ENCODE measurements at regions not wholly inside any gene's neighbourhood (a gene's known extent, or its start where the extent isn't known, plus 50 kb on each side); places are given as distances from the start of the nearest gene placed in this dataset.

- WGBS, 5 donors = 90 to 98% (median 97%) methylated on average over 7 of the region's 7 CpGs
- H3K36me3 ChIP-seq = no peaks in the 10 kb centered on the region
- TF ChIP-seq POLR2AphosphoS5 (IDR thresholded peaks at IDR 0.05) (no peak), CTCF (IDR thresholded peaks at IDR 0.05) (no peak), EP300 (IDR thresholded peaks at IDR 0.05) (no peak), POLR2A (IDR thresholded peaks at IDR 0.05) (no peak)
These were observed 154.7 kb downstream of the SOX11 start for GRCh38 chr2:5846881-5847280.

GRCh38 chr2:5849562-5849961 lies 157.4 kb downstream of the SOX11 start:
- TF ChIP-seq CTCF (IDR thresholded peaks at IDR 0.05) (no peak), POLR2AphosphoS5 (IDR thresholded peaks at IDR 0.05) (peak in 1 of 3 donors; percentile 43), POLR2A (IDR thresholded peaks at IDR 0.05) (no peak), EP300 (IDR thresholded peaks at IDR 0.05) (no peak)
- DNase-seq = peak in 1 of 2 donors; percentile 57
- WGBS, 5 donors = 24 to 41% (median 33%) methylated on average over 3 of the region's 3 CpGs

More at GRCh38 chr2:5846881-5847280, 154.7 kb downstream of the SOX11 start:
- Histone ChIP-seq H3K27me3 (no peaks in the 10 kb centered on the region), H3K27ac (no peak overlapping the region), H3K4me3 (no peak overlapping the region), H3K4me1 (no peaks in the 10 kb centered on the region), H3K9me3 (no peaks in the 10 kb centered on the region)
- DNase-seq = no peak
- intact Hi-C loops (cut with DNase I; ENCODE audit: low total_unique reads) = no loop called here

GRCh38 chr2:5851410-5851809 lies 159.2 kb downstream of the SOX11 start:
- no peak overlapping the region for H3K4me3 ChIP-seq
- no peaks in the 10 kb centered on the region for H3K27me3 ChIP-seq
- H3K9me3 ChIP-seq = no peaks in the 10 kb centered on the region
- H3K27ac ChIP-seq = no peak overlapping the region
- H3K4me1 ChIP-seq = no peaks in the 10 kb centered on the region
- H3K36me3 ChIP-seq = no peaks in the 10 kb centered on the region
- no peak for TF ChIP-seq EP300 (IDR thresholded peaks at IDR 0.05)
- DNase-seq = no peak
- intact Hi-C loops (cut with DNase I; ENCODE audit: low total_unique reads) = no loop called here

More at GRCh38 chr2:5849562-5849961, 157.4 kb downstream of the SOX11 start:
- Histone ChIP-seq H3K36me3 (no peaks in the 10 kb centered on the region), H3K4me3 (no peak overlapping the region), H3K27me3 (no peaks in the 10 kb centered on the region), H3K4me1 (no peaks in the 10 kb centered on the region), H3K9me3 (no peaks in the 10 kb centered on the region), H3K27ac (no peak overlapping the region)
- intact Hi-C loops (cut with DNase I; ENCODE audit: low total_unique reads) = no loop called here

GRCh38 chr2:5854797-5855196 lies 162.6 kb downstream of the SOX11 start:
- Histone ChIP-seq H3K4me1 (no peaks in the 10 kb centered on the region), H3K9me3 (peaks cover 0 to 12% (median 2%) of the 10 kb centered on the region in 4 donors), H3K27me3 (no peaks in the 10 kb centered on the region), H3K36me3 (no peaks in the 10 kb centered on the region), H3K27ac (no peak overlapping the region), H3K4me3 (no peak overlapping the region)
- intact Hi-C loops (cut with DNase I; ENCODE audit: low total_unique reads) = no loop called here
- TF ChIP-seq POLR2A (IDR thresholded peaks at IDR 0.05) (no peak), CTCF (IDR thresholded peaks at IDR 0.05) (no peak), POLR2AphosphoS5 (IDR thresholded peaks at IDR 0.05) (no peak), EP300 (IDR thresholded peaks at IDR 0.05) (no peak)
- 92 to 99% (median 95%) methylated on average over 2 of the region's 2 CpGs for WGBS, 5 donors
- no peak for DNase-seq

GRCh38 chr2:5867056-5867455 lies 174.9 kb downstream of the SOX11 start:
- H3K36me3 ChIP-seq = no peaks in the 10 kb centered on the region
- 77 to 90% (median 85%) methylated on average over 9 of the region's 9 CpGs for WGBS, 5 donors
- H3K4me1 ChIP-seq = no peaks in the 10 kb centered on the region
- peaks cover 0 to 4% (median 0%) of the 10 kb centered on the region in 4 donors for H3K9me3 ChIP-seq
- no peak overlapping the region for H3K27ac ChIP-seq
- H3K4me3 ChIP-seq = no peak overlapping the region
- TF ChIP-seq CTCF (IDR thresholded peaks at IDR 0.05) = no peak
- TF ChIP-seq POLR2AphosphoS5 (IDR thresholded peaks at IDR 0.05) = no peak
- no peak for TF ChIP-seq POLR2A (IDR thresholded peaks at IDR 0.05)
- TF ChIP-seq EP300 (IDR thresholded peaks at IDR 0.05) = no peak
- H3K27me3 ChIP-seq = no peaks in the 10 kb centered on the region
- intact Hi-C loops (cut with DNase I; ENCODE audit: low total_unique reads) = no loop called here
- DNase-seq = no peak
